IPS-20b (cell line): ENCODE measurements at regions not wholly inside any gene's neighbourhood (a gene's known extent, or its start where the extent isn't known, plus 50 kb on each side); places are given as distances from the start of the nearest gene placed in this dataset.

Experiments
- H3K27ac ChIP-seq: one replicate; pipeline ENCODE4 v1.5.1; 2013; ENCODE audit warnings: low read length
- H3K27me3 ChIP-seq: 2 replicates; pipeline ENCODE4 v1.6.1; 2013; ENCODE audit warnings: mild to moderate bottlenecking, low read length, inconsistent platforms; ENCODE audit not compliant: insufficient read depth
- H3K36me3 ChIP-seq: 2 replicates; pipeline ENCODE4 v1.6.1; 2013; ENCODE audit warnings: low read depth, mild to moderate bottlenecking, inconsistent platforms, low read length, moderate library complexity; ENCODE audit not compliant: insufficient read depth
- H3K4me1 ChIP-seq: 2 replicates; pipeline ENCODE4 v1.6.1; 2013; ENCODE audit warnings: mild to moderate bottlenecking, control low read depth, inconsistent platforms, low read length, moderate library complexity; ENCODE audit not compliant: insufficient read depth
- H3K4me3 ChIP-seq: 2 replicates; pipeline ENCODE4 v1.5.1; 2013; ENCODE audit warnings: mild to moderate bottlenecking, low read length, inconsistent platforms
- H3K9ac ChIP-seq: 2 replicates; pipeline ENCODE4 v1.6.1; 2013; ENCODE audit warnings: low read depth, mild to moderate bottlenecking, inconsistent platforms, low read length, moderate library complexity
- H3K9me3 ChIP-seq: 2 replicates; pipeline ENCODE4 v1.6.1; 2013; ENCODE audit warnings: mild to moderate bottlenecking, low read depth, low read length, inconsistent platforms; ENCODE audit not compliant: insufficient read depth

DNA sequence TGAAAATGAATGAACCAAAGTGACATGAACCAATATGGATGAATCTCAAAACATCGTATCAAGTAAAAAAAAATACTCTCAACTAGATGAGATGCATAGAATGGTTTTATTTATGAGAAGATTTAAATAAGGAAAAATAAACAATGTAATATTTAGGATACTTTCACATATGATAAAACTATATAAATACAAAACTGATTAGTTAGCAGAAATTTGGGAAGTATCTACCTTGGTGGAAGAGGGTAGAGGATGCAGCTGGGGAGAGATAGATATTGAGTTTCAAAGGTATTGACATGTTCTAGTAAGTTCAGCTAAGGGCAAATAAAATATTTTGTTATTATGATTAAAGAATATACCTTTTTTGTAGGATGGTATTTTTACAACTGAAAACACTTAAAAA is 463.1 kb downstream of the SH2D4B start:
- Histone ChIP-seq H3K4me1 (no peaks in the 10 kb centered on the region), H3K4me3 (no peak overlapping the region), H3K27ac (no peak overlapping the region), H3K9me3 (no peaks in the 10 kb centered on the region), H3K9ac (no peak overlapping the region), H3K27me3 (no peaks in the 10 kb centered on the region), H3K36me3 (no peaks in the 10 kb centered on the region)

DNA sequence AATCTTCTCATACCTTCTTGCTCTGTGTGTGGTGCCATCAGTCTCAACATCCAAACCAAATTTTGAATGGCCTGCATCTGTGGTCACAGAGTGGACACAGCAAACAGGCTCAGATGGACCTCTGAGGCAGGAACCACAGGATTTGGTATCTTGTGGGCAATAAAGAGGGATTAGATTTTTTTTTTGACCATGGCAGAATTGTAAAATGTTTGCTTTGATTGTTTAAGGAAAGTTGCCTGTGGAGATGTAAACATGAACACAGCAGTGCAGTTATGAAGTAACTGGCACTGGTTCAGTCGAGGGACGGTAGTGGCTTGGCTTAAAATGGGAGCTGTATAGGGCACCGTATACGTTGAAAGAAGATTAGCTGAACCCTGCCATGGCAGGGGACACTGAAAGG is 464.7 kb downstream of the SH2D4B start:
- H3K9me3 ChIP-seq = no peaks in the 10 kb centered on the region
- H3K36me3 ChIP-seq = no peaks in the 10 kb centered on the region
- H3K27me3 ChIP-seq = no peaks in the 10 kb centered on the region
- no peak overlapping the region for H3K9ac ChIP-seq
- no peak overlapping the region for H3K27ac ChIP-seq
- no peaks in the 10 kb centered on the region for H3K4me1 ChIP-seq
- no peak overlapping the region for H3K4me3 ChIP-seq

DNA sequence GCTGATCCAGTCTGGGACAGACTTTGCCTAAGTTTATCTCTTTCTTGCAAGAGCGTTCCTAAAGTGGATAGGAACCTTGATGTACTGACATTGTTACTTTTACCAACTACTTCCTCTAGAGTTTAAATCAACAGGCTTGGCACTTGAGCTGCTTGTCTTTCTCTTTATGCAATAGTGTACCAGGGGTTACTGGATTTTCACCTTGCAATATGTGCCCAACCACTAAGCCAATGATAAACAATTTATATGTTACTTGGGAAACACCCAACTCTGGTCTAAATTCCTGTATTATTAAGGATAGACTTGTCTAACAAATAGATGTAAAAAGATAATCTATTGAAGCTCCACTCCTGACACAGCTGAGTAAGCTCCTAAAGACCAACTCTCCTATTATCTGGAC is 470.2 kb downstream of the SH2D4B start:
- Histone ChIP-seq H3K9ac (no peak overlapping the region), H3K9me3 (no peaks in the 10 kb centered on the region), H3K4me1 (0 out of 2 replicates have a peak, but pooled peaks cover 3% of the 10 kb centered on the region), H3K4me3 (no peak overlapping the region), H3K27me3 (no peaks in the 10 kb centered on the region), H3K27ac (no peak overlapping the region), H3K36me3 (no peaks in the 10 kb centered on the region)

DNA sequence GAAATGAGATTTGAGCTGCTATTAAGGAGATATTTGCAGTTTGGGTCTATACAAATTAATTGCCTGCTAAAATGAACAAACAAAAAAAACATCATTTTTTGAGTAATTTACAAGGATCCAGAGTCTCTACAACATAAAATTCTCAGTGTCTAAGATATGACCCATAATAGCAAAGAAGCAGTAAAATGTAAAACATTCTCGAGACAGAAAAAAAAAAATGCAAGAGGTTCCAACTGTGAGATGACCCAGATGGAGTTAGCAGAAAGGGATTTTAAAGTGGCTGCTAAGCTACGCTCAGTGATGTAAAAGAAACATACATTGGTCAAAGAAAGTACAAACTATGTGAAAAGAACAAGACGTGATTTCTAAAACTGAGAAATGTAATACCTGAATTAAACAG is 471.0 kb downstream of the SH2D4B start:
- Histone ChIP-seq H3K27ac (no peak overlapping the region), H3K4me3 (no peak overlapping the region), H3K9ac (no peak overlapping the region), H3K4me1 (0 out of 2 replicates have a peak, but pooled peaks cover 3% of the 10 kb centered on the region), H3K27me3 (no peaks in the 10 kb centered on the region), H3K9me3 (no peaks in the 10 kb centered on the region), H3K36me3 (no peaks in the 10 kb centered on the region)

DNA sequence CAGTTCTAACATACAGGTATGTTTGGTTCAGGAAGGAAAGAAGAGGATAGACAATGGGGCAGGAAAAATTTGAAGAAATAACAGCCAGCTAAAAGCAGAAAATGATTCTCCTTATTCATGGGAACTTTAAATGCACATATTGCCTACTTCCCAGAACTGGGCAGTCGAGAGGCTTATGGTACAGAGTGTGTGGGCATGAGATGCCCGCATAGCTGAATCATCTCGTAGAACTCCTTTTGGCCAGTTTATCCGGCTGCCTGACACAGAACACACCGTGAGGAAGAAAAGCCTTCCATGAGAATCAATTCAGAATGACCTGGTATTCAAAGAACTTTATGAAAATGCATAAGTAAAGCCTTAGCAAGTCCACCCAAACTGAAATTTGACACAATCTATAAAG is 471.6 kb downstream of the SH2D4B start:
- Histone ChIP-seq H3K4me1 (0 out of 2 replicates have a peak, but pooled peaks cover 3% of the 10 kb centered on the region), H3K36me3 (no peaks in the 10 kb centered on the region), H3K27ac (no peak overlapping the region), H3K27me3 (no peaks in the 10 kb centered on the region), H3K9me3 (no peaks in the 10 kb centered on the region), H3K4me3 (no peak overlapping the region), H3K9ac (no peak overlapping the region)

DNA sequence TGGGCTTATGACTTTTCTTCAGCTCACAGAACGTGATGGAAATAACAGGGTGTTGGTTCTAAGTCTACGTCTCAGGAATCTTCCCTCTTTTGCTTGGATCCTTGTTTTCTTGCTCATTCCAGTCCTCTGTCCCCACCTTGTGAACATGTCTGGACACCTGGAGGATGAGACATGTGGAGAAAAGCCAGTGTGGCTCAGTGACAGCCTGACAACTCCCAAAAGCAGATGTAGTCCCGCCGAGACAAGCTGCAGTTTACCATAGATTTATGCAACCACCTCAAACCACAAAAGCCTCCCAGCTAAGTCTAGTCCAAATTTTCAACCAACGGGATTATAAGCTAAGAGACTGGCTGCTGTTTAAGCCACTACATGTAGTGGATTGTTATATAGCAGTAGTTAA is 476.1 kb downstream of the SH2D4B start:
- no peaks in the 10 kb centered on the region for H3K27me3 ChIP-seq
- H3K27ac ChIP-seq = no peak overlapping the region
- no peaks in the 10 kb centered on the region for H3K36me3 ChIP-seq
- H3K9ac ChIP-seq = no peak overlapping the region
- H3K4me1 ChIP-seq = no peaks in the 10 kb centered on the region
- no peak overlapping the region for H3K4me3 ChIP-seq
- H3K9me3 ChIP-seq = no peaks in the 10 kb centered on the region

DNA sequence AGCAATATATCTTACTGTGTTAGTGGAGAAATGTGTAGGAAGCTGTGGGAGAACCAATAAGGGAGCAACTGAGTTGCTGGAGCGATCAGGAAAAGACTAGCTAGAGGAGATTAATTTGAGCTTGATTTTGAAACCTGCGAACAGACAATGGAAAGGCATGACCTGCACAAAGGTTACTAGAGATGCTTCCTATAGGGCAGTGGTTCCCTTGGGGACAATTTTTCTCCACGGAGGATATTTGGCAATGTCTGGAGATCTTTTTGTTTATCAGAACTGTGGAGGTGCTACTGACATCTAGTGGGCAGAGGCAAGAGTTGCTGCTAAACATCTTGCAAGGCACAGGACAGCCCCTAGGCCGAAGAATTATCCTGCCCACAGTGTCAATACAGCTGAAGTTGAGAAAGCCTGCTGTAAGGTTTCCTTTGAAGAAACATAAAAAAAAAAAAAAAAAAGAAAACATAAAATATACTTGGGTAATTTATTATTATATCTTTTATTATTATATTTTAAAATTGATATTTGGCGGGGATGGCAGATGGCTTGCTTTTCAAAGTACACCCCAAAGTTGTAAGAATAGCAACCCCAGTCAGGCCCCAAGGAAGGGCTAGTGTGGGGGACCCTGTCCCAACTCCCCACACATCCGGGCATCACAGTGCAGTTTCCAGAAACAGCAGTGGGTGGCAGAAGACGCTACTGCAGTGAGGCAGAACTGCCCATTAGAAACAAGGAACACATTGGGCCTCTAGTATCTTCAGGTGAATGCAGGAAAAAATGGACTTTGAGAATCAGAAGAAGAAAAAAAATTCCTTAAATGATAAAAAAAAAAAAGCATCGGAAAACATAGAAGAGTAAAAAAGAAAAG is 481.6 kb downstream of the SH2D4B start:
- H3K9me3 ChIP-seq = no peaks in the 10 kb centered on the region
- no peaks in the 10 kb centered on the region for H3K36me3 ChIP-seq
- no peaks in the 10 kb centered on the region for H3K27me3 ChIP-seq
- no peak overlapping the region for H3K4me3 ChIP-seq
- H3K4me1 ChIP-seq = no peaks in the 10 kb centered on the region; the same call in 1 of the 2 replicates
- no peak overlapping the region for H3K9ac ChIP-seq
- no peak overlapping the region for H3K27ac ChIP-seq

DNA sequence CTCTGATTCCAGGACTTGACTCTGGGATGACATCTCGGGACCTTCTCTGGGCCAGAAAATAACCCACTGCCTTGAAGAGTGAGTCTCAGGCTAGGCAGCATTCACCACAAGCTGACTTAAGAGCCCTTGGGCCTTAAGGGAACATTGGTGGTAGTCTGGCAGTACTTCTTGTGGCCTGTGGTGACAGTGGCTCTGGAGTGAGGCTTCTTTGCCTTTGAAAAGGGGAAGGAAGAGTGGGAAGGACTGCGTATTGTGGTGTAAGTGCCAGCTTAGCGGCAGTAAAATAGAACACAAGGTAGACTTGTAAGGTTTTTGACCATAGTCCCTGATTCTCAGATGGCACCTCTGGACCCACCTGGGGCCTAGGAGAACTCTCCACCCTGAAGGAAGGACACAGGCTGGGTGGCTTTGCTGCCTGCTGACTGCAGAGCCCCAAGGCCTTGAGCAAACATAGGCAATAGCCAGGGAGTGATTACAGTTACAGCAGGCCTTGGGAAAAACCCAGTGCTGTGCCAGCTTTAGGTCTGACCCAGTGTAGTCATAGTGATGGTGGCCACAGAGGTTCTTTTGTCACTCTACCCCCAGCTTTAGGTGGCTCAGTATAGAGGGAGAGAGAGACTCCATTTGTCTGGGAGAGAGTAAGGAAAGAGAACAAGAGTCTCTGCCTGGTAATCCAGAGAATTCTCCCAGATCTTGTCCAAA is 483.9 kb downstream of the SH2D4B start:
- Histone ChIP-seq H3K9me3 (no peaks in the 10 kb centered on the region), H3K27ac (no peak overlapping the region), H3K27me3 (no peaks in the 10 kb centered on the region), H3K4me3 (no peak overlapping the region), H3K4me1 (no peaks in the 10 kb centered on the region; the same call in 1 of the 2 replicates), H3K36me3 (no peaks in the 10 kb centered on the region), H3K9ac (no peak overlapping the region)

DNA sequence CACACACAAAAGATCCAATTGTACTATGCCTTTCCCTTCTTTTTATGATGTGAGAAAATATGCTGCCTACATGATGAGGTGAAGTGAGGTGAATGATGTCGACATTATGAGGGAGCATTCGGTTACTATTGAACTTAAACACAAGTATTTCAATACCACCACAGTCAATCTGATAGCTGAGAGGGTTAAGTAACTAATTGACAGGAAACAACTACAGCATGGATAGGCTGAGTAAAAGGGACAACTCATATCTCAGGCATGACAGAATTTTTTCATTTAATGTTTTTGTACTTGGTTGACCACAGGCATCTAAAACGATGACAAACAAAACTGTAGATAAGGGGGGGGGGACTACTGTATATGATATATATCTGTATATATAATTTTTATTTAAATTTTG is 488.9 kb downstream of the SH2D4B start:
- Histone ChIP-seq H3K4me3 (no peak overlapping the region), H3K9ac (no peak overlapping the region), H3K27me3 (no peaks in the 10 kb centered on the region), H3K36me3 (no peaks in the 10 kb centered on the region), H3K9me3 (no peaks in the 10 kb centered on the region; the same call in none of the 2 replicates), H3K27ac (no peak overlapping the region), H3K4me1 (no peaks in the 10 kb centered on the region)

DNA sequence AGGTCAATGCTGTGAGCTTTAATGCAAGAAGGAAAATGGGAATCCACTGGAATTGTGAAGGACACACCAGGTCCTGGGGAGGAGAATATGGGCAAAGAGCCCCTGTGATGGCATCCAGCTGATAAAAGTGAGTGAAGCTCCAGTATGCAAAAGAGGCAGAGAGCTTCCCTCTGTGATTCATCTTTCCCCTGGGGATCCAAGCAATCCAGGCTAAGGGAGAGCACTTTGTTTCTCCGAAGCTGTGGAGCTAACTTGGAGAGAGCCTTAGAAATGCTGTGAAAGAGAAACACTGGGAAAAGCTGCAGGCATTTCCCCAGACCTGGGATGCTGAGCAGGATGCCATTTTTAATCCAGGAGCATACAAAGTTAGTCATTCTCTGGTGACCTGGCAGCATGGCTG is 489.5 kb downstream of the SH2D4B start:
- no peak overlapping the region for H3K9ac ChIP-seq
- H3K27me3 ChIP-seq = no peaks in the 10 kb centered on the region
- H3K9me3 ChIP-seq = no peaks in the 10 kb centered on the region; the same call in none of the 2 replicates
- H3K4me1 ChIP-seq = no peaks in the 10 kb centered on the region
- no peak overlapping the region for H3K4me3 ChIP-seq
- no peak overlapping the region for H3K27ac ChIP-seq
- H3K36me3 ChIP-seq = no peaks in the 10 kb centered on the region

DNA sequence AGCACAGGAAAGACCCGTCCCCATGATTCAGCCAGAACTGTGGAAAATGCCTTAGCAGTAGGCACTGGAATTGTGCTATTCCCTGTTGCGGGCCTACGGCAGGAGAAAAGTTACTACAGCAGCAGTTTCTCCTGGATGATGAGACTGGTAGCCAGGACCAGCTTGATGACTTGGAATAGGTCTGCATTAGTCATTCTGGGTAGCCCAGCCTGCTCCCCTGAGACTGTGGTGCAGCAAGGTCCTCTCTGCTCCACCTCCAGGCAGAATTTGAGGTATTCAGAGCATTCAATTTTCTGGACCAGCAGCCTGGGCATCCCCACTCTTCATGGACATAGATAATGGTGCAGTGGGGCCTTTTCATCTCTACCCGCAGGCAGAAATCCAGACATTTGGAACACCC is 490.0 kb downstream of the SH2D4B start:
- Histone ChIP-seq H3K4me3 (no peak overlapping the region), H3K9ac (no peak overlapping the region), H3K36me3 (no peaks in the 10 kb centered on the region), H3K27me3 (no peaks in the 10 kb centered on the region), H3K9me3 (no peaks in the 10 kb centered on the region; the same call in none of the 2 replicates), H3K4me1 (no peaks in the 10 kb centered on the region), H3K27ac (no peak overlapping the region)

DNA sequence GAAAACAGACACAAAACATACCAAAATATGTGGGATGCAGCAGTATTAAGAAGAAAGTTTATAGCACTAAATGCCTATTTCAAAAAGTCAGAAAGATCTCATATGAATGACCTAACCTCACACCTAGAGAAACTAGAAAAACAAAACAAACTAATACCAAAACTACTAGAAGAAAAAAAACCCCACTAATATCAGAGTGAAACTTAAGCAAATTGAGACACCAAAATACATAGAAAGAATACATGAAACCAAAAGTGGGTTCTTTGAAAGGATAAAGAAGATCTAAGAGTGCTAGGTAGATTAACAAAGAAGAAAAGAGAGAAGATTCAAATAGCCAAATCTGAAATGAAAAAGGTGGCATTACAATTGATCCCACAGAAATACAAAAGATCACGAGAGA is 494.1 kb downstream of the SH2D4B start:
- no peaks in the 10 kb centered on the region for H3K4me1 ChIP-seq
- no peak overlapping the region for H3K4me3 ChIP-seq
- no peaks in the 10 kb centered on the region for H3K27me3 ChIP-seq
- H3K9me3 ChIP-seq = no peaks in the 10 kb centered on the region; the same call in none of the 2 replicates
- no peak overlapping the region for H3K9ac ChIP-seq
- H3K36me3 ChIP-seq = no peaks in the 10 kb centered on the region
- no peak overlapping the region for H3K27ac ChIP-seq
